ENCODE measurements at regions not wholly inside any gene's neighbourhood (a gene's known extent, or its start where the extent isn't known, plus 50 kb on each side); places are given as distances from the start of the nearest gene placed in this dataset.

DNA sequence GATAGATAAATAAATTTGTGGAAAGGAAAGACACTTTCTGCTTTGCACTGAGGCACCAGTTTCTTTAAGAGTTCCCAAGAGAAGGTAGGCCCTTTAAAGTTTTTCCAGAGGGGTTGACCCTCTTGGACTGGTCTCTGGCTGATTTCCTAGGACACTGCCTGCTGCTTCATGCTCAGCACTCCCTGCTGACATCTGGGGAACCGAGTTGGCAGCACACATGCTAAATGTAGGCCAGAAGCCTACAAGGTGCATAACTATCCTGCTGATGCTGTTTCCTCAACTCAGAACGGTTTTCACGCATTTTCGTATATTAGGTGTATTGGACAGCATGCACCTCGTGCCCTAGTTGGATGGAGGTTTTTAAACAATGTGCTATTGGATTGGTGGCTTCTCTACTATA is 887.2 kb upstream of the SEL1L start:
- no peaks in the 10 kb centered on the region for H3K9me3 ChIP-seq
- intact Hi-C loops (cut with DNase I) = no loop called here
- H3K27me3 ChIP-seq = no peaks in the 10 kb centered on the region
- no peak overlapping the region for H3K4me3 ChIP-seq
- TF ChIP-seq POLR2A (IDR thresholded peaks at IDR 0.05) = no peak
- ATAC-seq (no peak), DNase-seq (no peak)
- H3K36me3 ChIP-seq = no peaks in the 10 kb centered on the region
- 50% methylated on average over 5 of the region's 5 CpGs for WGBS (ENCODE audit: insufficient coverage, low coverage, low lambda C conversion rate, missing lambda C conversion rate)
- H3K27ac ChIP-seq = no peak overlapping the region
- H3K4me1 ChIP-seq = no peaks in the 10 kb centered on the region

GRCh38 chr14:82421286-82421685 is 887.6 kb upstream of the SEL1L start:
- no peaks in the 10 kb centered on the region for H3K9me3 ChIP-seq

DNA sequence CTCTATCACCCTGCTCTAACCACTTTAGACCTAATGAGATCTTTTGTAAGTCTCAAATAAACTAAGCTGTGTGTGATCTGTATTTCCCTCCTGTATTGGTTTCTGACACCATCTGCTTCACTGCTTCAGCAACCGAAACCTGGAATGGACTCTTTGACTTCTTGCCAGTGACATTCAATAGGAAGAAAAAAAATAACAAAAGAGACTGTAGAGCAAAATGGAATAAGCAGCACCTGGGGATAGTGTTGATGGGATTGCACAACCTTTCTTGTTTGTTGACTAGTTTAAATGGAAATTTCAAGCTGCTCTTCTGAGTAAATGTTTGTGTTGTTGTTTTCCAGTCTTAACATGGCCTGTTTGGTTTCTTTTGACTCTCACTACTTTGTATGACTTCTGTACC is 888.6 kb upstream of the SEL1L start:
- intact Hi-C loops (cut with DNase I) = no loop called here
- H3K36me3 ChIP-seq = no peaks in the 10 kb centered on the region
- no peak overlapping the region for H3K4me3 ChIP-seq
- no peaks in the 10 kb centered on the region for H3K9me3 ChIP-seq
- H3K4me1 ChIP-seq = no peaks in the 10 kb centered on the region
- TF ChIP-seq POLR2A (IDR thresholded peaks at IDR 0.05) (no peak), CTCF (IDR thresholded peaks at IDR 0.05) (no peak)
- DNase-seq = no peak
- WGBS (ENCODE audit: insufficient coverage, low coverage, low lambda C conversion rate, missing lambda C conversion rate) = 63% methylated on average over 1 of the region's 1 CpG
- ATAC-seq = no peak
- H3K27me3 ChIP-seq = no peaks in the 10 kb centered on the region
- H3K27ac ChIP-seq = no peak overlapping the region

More at GRCh38 chr14:82421286-82421685, 887.6 kb upstream of the SEL1L start:
- DNase-seq (no peak), ATAC-seq (no peak)
- H3K27ac ChIP-seq = no peak overlapping the region
- H3K4me1 ChIP-seq = no peaks in the 10 kb centered on the region
- intact Hi-C loops (cut with DNase I) = no loop called here
- H3K36me3 ChIP-seq = no peaks in the 10 kb centered on the region
- WGBS (ENCODE audit: insufficient coverage, low coverage, low lambda C conversion rate, missing lambda C conversion rate) = 49% methylated on average over 4 of the region's 4 CpGs
- TF ChIP-seq CTCF (IDR thresholded peaks at IDR 0.05) = no peak
- TF ChIP-seq POLR2A (IDR thresholded peaks at IDR 0.05) = no peak
- no peak overlapping the region for H3K4me3 ChIP-seq
- H3K27me3 ChIP-seq = no peaks in the 10 kb centered on the region

- H3K27me3 ChIP-seq = no peaks in the 10 kb centered on the region
- no peak for DNase-seq
- no peak overlapping the region for H3K27ac ChIP-seq
- no peaks in the 10 kb centered on the region for H3K9me3 ChIP-seq
- TF ChIP-seq POLR2A (IDR thresholded peaks at IDR 0.05) (no peak), CTCF (IDR thresholded peaks at IDR 0.05) (no peak)
- WGBS (ENCODE audit: insufficient coverage, low coverage, low lambda C conversion rate, missing lambda C conversion rate) = 14% methylated on average over 1 of the region's 1 CpG
- intact Hi-C loops (cut with DNase I) = no loop called here
- H3K36me3 ChIP-seq = no peaks in the 10 kb centered on the region
- ATAC-seq = no peak
- H3K4me1 ChIP-seq = no peaks in the 10 kb centered on the region
- no peak overlapping the region for H3K4me3 ChIP-seq
Observed at GRCh38 chr14:82425261-82425660, 891.6 kb upstream of the SEL1L start.

DNA sequence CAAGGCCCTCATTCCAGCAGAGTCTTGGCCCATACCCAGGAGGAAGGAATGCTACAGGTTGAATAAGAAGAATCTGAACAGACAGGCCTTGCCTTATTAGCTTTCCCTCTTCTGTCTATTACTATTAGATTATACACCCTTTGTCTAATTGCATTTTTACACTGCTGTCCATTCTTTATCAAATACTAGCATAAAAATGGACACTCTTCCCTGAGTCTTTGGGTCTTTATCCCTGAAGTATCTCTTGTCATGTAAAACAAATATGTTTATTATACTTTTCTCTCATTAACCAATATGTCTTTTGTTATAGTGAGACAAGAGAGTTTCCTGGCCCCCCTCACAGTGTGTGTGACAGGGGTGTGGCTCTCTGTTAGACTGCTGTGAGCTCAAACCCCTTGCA is 897.4 kb upstream of the SEL1L start:
- intact Hi-C loops (cut with DNase I) = no loop called here

More for the DNA sequence above, 897.4 kb upstream of the SEL1L start:
- Histone ChIP-seq H3K4me3 (no peak overlapping the region), H3K4me1 (no peaks in the 10 kb centered on the region), H3K36me3 (no peaks in the 10 kb centered on the region), H3K27me3 (no peaks in the 10 kb centered on the region), H3K9me3 (no peaks in the 10 kb centered on the region), H3K27ac (no peak overlapping the region)
- TF ChIP-seq POLR2A (IDR thresholded peaks at IDR 0.05) (no peak), CTCF (IDR thresholded peaks at IDR 0.05) (no peak)
- ATAC-seq = no peak
- DNase-seq = no peak
